Hepatocyte (in vitro differentiated cells): ENCODE measurements at regions not wholly inside any gene's neighbourhood (a gene's known extent, or its start where the extent isn't known, plus 50 kb on each side); places are given as distances from the start of the nearest gene placed in this dataset.

Experiments used
- CTCF ChIP-seq: fragments of 200-600 bp; sonication (generic); IDR thresholded peaks from 2 replicates; pipeline ENCODE4 v1.5.1; 2016; ENCODE audit warnings: antibody characterized with exemption, mild to moderate bottlenecking; ENCODE audit not compliant: poor library complexity
- EZH2 ChIP-seq: fragments of 200-600 bp; sonication (generic); IDR thresholded peaks from 2 replicates; pipeline ENCODE4 v1.6.1; 2016; ENCODE audit warnings: antibody characterized with exemption, mild to moderate bottlenecking, borderline replicate concordance

- TF ChIP-seq CTCF, result no peak
- TF ChIP-seq EZH2, result no peak
Measured at GRCh38 chr15:59894835-59895234, 109.3 kb upstream of the FOXB1 start.
